Testis (tissue), 2 donors: ENCODE measurements at regions not wholly inside any gene's neighbourhood (a gene's known extent, or its start where the extent isn't known, plus 50 kb on each side); places are given as distances from the start of the nearest gene placed in this dataset.

Source experiments
- DNase-seq: peaks from one replicate; pipeline ENCODE4 v3.0.0-alpha.2; 2019
- H3K27ac ChIP-seq, 2 donors: fragments of 200-600 bp; sonication (generic); one replicate each; pipeline ENCODE4 v1.5.1; 2019
- H3K27me3 ChIP-seq: fragments of 200-600 bp; sonication (generic); one replicate; pipeline ENCODE4 v1.5.1; 2019
- H3K36me3 ChIP-seq: fragments of 200-600 bp; sonication (generic); one replicate; pipeline ENCODE4 v1.5.1; 2017; ENCODE audit warnings: low read depth; ENCODE audit errors: missing control alignments
- H3K4me1 ChIP-seq: fragments of 200-600 bp; sonication (generic); one replicate; pipeline ENCODE4 v1.5.1; 2019
- H3K4me3 ChIP-seq, 2 donors: fragments of 200-600 bp; sonication (generic); one replicate each; pipeline ENCODE4 v1.5.1; 2017 to 2019
- H3K9me3 ChIP-seq: fragments of 200-600 bp; sonication (generic); one replicate; pipeline ENCODE4 v1.5.1; 2017
- CTCF ChIP-seq, 3 experiments: fragments of 450-650 bp in 2 of 3; fragments of 200-600 bp in 1 of 3; sonication (generic) in 1 of 3; IDR thresholded peaks; one replicate each; pipeline ENCODE4 v1.5.1; 2016 to 2019; ENCODE audit warnings: antibody characterized with exemption in 3 of 3, mild to moderate bottlenecking in 2 of 3, moderate library complexity in 1 of 3
- POLR2A ChIP-seq: fragments of 450-650 bp; IDR thresholded peaks from one replicate; pipeline ENCODE4 v1.6.1; 2017; ENCODE audit warnings: antibody characterized with exemption, mild to moderate bottlenecking, moderate library complexity
- WGBS, 2 donors: methylation state at CpG; one replicate each; pipeline ENCODE4 v1.1.5; 2018; 5-methylcytosine and 5-hydroxymethylcytosine counted together
- intact Hi-C: fragments of 100-400 bp; cut with DNase I; formaldehyde crosslinking; loops from one replicate; pipeline ENCODE4 v1.15.1; 2023; ENCODE audit warnings: low total_unique reads

GRCh38 chrY:12610861-12611260 lies 90.2 kb upstream of the USP9Y start:
- Histone ChIP-seq H3K9me3 (no peaks in the 10 kb centered on the region), H3K4me1 (no peaks in the 10 kb centered on the region), H3K4me3 (no peak overlapping the region), H3K27ac (no peak overlapping the region), H3K27me3 (no peaks in the 10 kb centered on the region), H3K36me3 (no peaks in the 10 kb centered on the region)
- no peak for TF ChIP-seq CTCF (IDR thresholded peaks at IDR 0.05)
- no peak for TF ChIP-seq POLR2A
- no peak for DNase-seq
- WGBS, 2 donors = 36 to 39% methylated on average over 2 of the region's 2 CpGs
- intact Hi-C loops = no loop called here

GRCh38 chrY:12615733-12616446 lies 85.1 kb upstream of the USP9Y start:
- no peaks in the 10 kb centered on the region for H3K36me3 ChIP-seq
- H3K4me1 ChIP-seq = no peaks in the 10 kb centered on the region
- TF ChIP-seq POLR2A (no peak), CTCF (IDR thresholded peaks at IDR 0.05) (no peak)
- intact Hi-C loops = no loop called here
- H3K27me3 ChIP-seq = no peaks in the 10 kb centered on the region
- no peaks in the 10 kb centered on the region for H3K9me3 ChIP-seq
- H3K27ac ChIP-seq = no peak overlapping the region
- no peak for DNase-seq
- no peak overlapping the region for H3K4me3 ChIP-seq

- Histone ChIP-seq H3K36me3 (no peaks in the 10 kb centered on the region), H3K4me3 (no peak overlapping the region), H3K9me3 (no peaks in the 10 kb centered on the region), H3K27ac (no peak overlapping the region), H3K4me1 (no peaks in the 10 kb centered on the region), H3K27me3 (no peaks in the 10 kb centered on the region)
- DNase-seq = no peak
- intact Hi-C loops = no loop called here
- TF ChIP-seq POLR2A = no peak
- no peak for TF ChIP-seq CTCF (IDR thresholded peaks at IDR 0.05)
- 6 to 10% methylated on average over 5 to 8 of the region's 16 CpGs for WGBS, 2 donors
These were observed 79.5 kb upstream of the USP9Y start for GRCh38 chrY:12621454-12622081.

- no peaks in the 10 kb centered on the region for H3K27me3 ChIP-seq
- WGBS, 2 donors = 18 to 33% methylated on average over 1 of the region's 1 CpG
- H3K36me3 ChIP-seq = no peaks in the 10 kb centered on the region
- intact Hi-C loops = no loop called here
- no peak overlapping the region for H3K27ac ChIP-seq
- no peak for TF ChIP-seq CTCF (IDR thresholded peaks at IDR 0.05)
- no peak for TF ChIP-seq POLR2A
- no peaks in the 10 kb centered on the region for H3K9me3 ChIP-seq
- DNase-seq = no peak
- no peak overlapping the region for H3K4me3 ChIP-seq
- H3K4me1 ChIP-seq = no peaks in the 10 kb centered on the region
These were observed 77.8 kb upstream of the USP9Y start for GRCh38 chrY:12623204-12623603.

- no peaks in the 10 kb centered on the region for H3K27me3 ChIP-seq
- no peak overlapping the region for H3K4me3 ChIP-seq
- H3K36me3 ChIP-seq = no peaks in the 10 kb centered on the region
- no peaks in the 10 kb centered on the region for H3K4me1 ChIP-seq
- WGBS, 2 donors = 44 to 50% methylated on average over 1 of the region's 1 CpG
- DNase-seq = no peak
- intact Hi-C loops = no loop called here
- H3K27ac ChIP-seq = no peak overlapping the region
- TF ChIP-seq CTCF (IDR thresholded peaks at IDR 0.05) (no peak), POLR2A (no peak)
- H3K9me3 ChIP-seq = no peaks in the 10 kb centered on the region
These were observed 58.0 kb upstream of the USP9Y start for GRCh38 chrY:12642986-12643385.
